Ascending aorta (tissue), 2 donors: ENCODE measurements at regions not wholly inside any gene's neighbourhood (a gene's known extent, or its start where the extent isn't known, plus 50 kb on each side); places are given as distances from the start of the nearest gene placed in this dataset.

Source experiments
- DNase-seq, 2 donors: peaks; one replicate each; pipeline ENCODE4 v3.0.0-alpha.2; 2019; ENCODE audit warnings: low spot score in 2 of 2
- H3K27ac ChIP-seq, 2 donors: fragments of 200-600 bp; sonication (generic); one replicate each; pipeline ENCODE4 v1.5.1; 2016 to 2017; ENCODE audit warnings: mild to moderate bottlenecking in 1 of 2
- H3K27me3 ChIP-seq: fragments of 200-600 bp; sonication (generic); one replicate; pipeline ENCODE4 v1.5.1; 2017
- H3K36me3 ChIP-seq, 2 donors: fragments of 200-600 bp; sonication (generic); one replicate each; pipeline ENCODE4 v1.5.1; 2016
- H3K4me1 ChIP-seq, 2 donors: fragments of 200-600 bp; sonication (generic); one replicate each; pipeline ENCODE4 v1.5.1; 2016 to 2017; ENCODE audit warnings: mild to moderate bottlenecking in 1 of 2
- H3K4me3 ChIP-seq, 2 donors: fragments of 200-600 bp; sonication (generic); one replicate each; pipeline ENCODE4 v1.5.1; 2016 to 2017; ENCODE audit warnings: mild to moderate bottlenecking in 1 of 2
- H3K9me3 ChIP-seq, 2 donors: fragments of 200-600 bp; sonication (generic); one replicate each; pipeline ENCODE4 v1.5.1; 2016
- CTCF ChIP-seq, 3 experiments: fragments of 200-600 bp in 2 of 3; fragments of 450-650 bp in 1 of 3; sonication (generic) in 2 of 3; IDR thresholded peaks; one replicate each; pipeline ENCODE4 v1.5.1; 2016 to 2019; ENCODE audit warnings: antibody characterized with exemption in 3 of 3, mild to moderate bottlenecking in 1 of 3, moderate library complexity in 1 of 3
- intact Hi-C: fragments of 100-400 bp; cut with DNase I; formaldehyde crosslinking; loops from one replicate; pipeline ENCODE4 v1.15.1; 2023

- intact Hi-C loops, result no loop called here
- Histone ChIP-seq H3K4me3 (no peak overlapping the region), H3K4me1 (no peaks in the 10 kb centered on the region), H3K9me3 (no peaks in the 10 kb centered on the region), H3K27me3 (no peaks in the 10 kb centered on the region), H3K27ac (no peak overlapping the region), H3K36me3 (no peaks in the 10 kb centered on the region)
- DNase-seq, result no peak
- no peak for TF ChIP-seq CTCF (IDR thresholded peaks at IDR 0.05)
These were observed 510.5 kb upstream of the TBX3 start for GRCh38 chr12:115194448-115194847.

GRCh38 chr12:115191342-115191741 is 507.4 kb upstream of the TBX3 start:
- Histone ChIP-seq H3K27me3 (no peaks in the 10 kb centered on the region), H3K4me3 (no peak overlapping the region), H3K36me3 (no peaks in the 10 kb centered on the region), H3K9me3 (no peaks in the 10 kb centered on the region), H3K4me1 (no peaks in the 10 kb centered on the region), H3K27ac (no peak overlapping the region)
- DNase-seq, result no peak
- intact Hi-C loops, result no loop called here
- no peak for TF ChIP-seq CTCF (IDR thresholded peaks at IDR 0.05)

- Histone ChIP-seq H3K4me3 (no peak overlapping the region), H3K9me3 (no peaks in the 10 kb centered on the region)
These were observed 506.2 kb upstream of the TBX3 start for GRCh38 chr12:115190010-115190770.

GRCh38 chr12:115185506-115185905 is 501.5 kb upstream of the TBX3 start:
- Histone ChIP-seq H3K9me3 (no peaks in the 10 kb centered on the region), H3K27ac (no peak overlapping the region), H3K4me1 (no peaks in the 10 kb centered on the region), H3K27me3 (no peaks in the 10 kb centered on the region), H3K36me3 (no peaks in the 10 kb centered on the region), H3K4me3 (no peak overlapping the region)
- no peak for TF ChIP-seq CTCF (IDR thresholded peaks at IDR 0.05)
- no peak for DNase-seq
- intact Hi-C loops, result no loop called here

More at GRCh38 chr12:115190010-115190770, 506.2 kb upstream of the TBX3 start:
- Histone ChIP-seq H3K27me3 (no peaks in the 10 kb centered on the region), H3K36me3 (no peaks in the 10 kb centered on the region), H3K27ac (no peak overlapping the region), H3K4me1 (no peaks in the 10 kb centered on the region)
- intact Hi-C loops, result no loop called here
- no peak for DNase-seq
- no peak for TF ChIP-seq CTCF (IDR thresholded peaks at IDR 0.05)

DNA sequence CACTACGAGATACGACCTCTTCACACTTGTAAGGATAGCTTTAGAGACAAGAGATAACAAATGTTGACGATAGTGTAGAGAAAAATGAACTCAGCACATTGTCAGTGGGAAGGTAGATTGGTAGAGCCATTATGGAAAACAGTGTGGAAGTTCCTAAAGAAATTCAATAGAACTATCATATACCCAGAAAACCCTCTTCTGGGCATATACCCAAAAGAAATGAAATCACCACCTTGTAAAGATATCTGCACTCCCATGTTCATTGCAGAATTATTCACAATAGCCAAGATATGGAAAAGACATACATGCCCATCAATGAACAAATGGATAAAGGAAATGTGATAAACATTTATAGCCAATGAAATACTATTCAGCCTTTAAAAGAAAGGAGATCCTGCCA is 499.8 kb upstream of the TBX3 start:
- intact Hi-C loops, result no loop called here
- H3K36me3 ChIP-seq, result no peaks in the 10 kb centered on the region
- no peaks in the 10 kb centered on the region for H3K27me3 ChIP-seq
- DNase-seq, result no peak
- H3K9me3 ChIP-seq, result no peaks in the 10 kb centered on the region
- no peak overlapping the region for H3K4me3 ChIP-seq
- H3K4me1 ChIP-seq, result no peaks in the 10 kb centered on the region
- H3K27ac ChIP-seq, result no peak overlapping the region
- TF ChIP-seq CTCF (IDR thresholded peaks at IDR 0.05), result no peak

DNA sequence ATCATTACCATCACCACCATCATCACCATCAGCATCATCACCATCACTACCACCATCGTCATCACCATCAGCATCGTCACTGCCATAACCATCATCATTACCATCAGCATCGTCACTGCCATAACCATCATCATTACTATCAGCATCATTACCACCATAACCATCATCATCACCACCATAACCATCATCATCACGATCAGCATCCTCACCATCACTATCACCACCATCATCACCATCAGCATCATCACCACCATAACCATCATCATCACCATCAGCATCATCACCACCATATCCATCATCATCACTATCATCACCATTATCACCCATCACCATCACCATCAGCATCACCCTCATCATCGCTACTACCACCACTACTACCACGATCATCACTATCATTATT is 493.9 kb upstream of the TBX3 start:
- TF ChIP-seq CTCF (IDR thresholded peaks at IDR 0.05), result no peak
- Histone ChIP-seq H3K27me3 (no peaks in the 10 kb centered on the region), H3K27ac (no peak overlapping the region), H3K9me3 (no peaks in the 10 kb centered on the region), H3K4me1 (no peaks in the 10 kb centered on the region), H3K4me3 (no peak overlapping the region), H3K36me3 (no peaks in the 10 kb centered on the region)
- no peak for DNase-seq
- intact Hi-C loops, result no loop called here
